ENCODE measurements at regions not wholly inside any gene's neighbourhood (a gene's known extent, or its start where the extent isn't known, plus 50 kb on each side); places are given as distances from the start of the nearest gene placed in this dataset.

- no peaks in the 10 kb centered on the region for H3K9me1 ChIP-seq (ENCODE audit: control insufficient read depth, insufficient read depth, low read length)
- FAIRE-seq = no peak
- no peaks in the 10 kb centered on the region for H3K79me2 ChIP-seq (ENCODE audit: control insufficient read depth, insufficient read depth, low read length)
- ATAC-seq = no peak
- no peaks in the 10 kb centered on the region for H3K4me1 ChIP-seq (replicated peaks in 1 of 2; ENCODE audit: control insufficient read depth in 2 of 2, insufficient read depth in 2 of 2, low read length in 2 of 2)
- H3K36me3 ChIP-seq (ENCODE audit: control insufficient read depth, insufficient read depth, low read length) = no peaks in the 10 kb centered on the region
- H3K27me3 ChIP-seq (ENCODE audit: control insufficient read depth in 2 of 2, insufficient read depth in 2 of 2, low read length in 2 of 2) = no peaks in the 10 kb centered on the region
- no peak overlapping the region for H3K9ac ChIP-seq (ENCODE audit: insufficient read depth in 1 of 2, low read depth in 2 of 2, low read length in 2 of 2)
- no peaks in the 10 kb centered on the region for H3K9me3 ChIP-seq (replicated peaks; ENCODE audit: control insufficient read depth, insufficient read depth, low read depth, low read length)
- intact Hi-C loops (cut with micrococcal nuclease) (no loop called here), in situ Hi-C loops (cut with MboI) (no loop called here)
- no peak overlapping the region for H3K27ac ChIP-seq (ENCODE audit: extremely low read depth, low read depth, low read length)
- TF ChIP-seq HMGN3 (IDR thresholded peaks at IDR 0.05; ENCODE audit: borderline replicate concordance, extremely low read depth, insufficient read length, low read depth, low read length) = no peak
- no peak for TF ChIP-seq PBX2 (CRISPR knock-in tag; IDR thresholded peaks at IDR 0.05; ENCODE audit: low read depth)
- TF ChIP-seq PBX2 (tag; conservative IDR thresholded peaks at IDR 0.05; ENCODE audit: low read depth) = no peak
- TF ChIP-seq ZNF12 (CRISPR knock-in tag; IDR thresholded peaks at IDR 0.05) = no peak
- TF ChIP-seq NFXL1 (CRISPR knock-in tag; IDR thresholded peaks at IDR 0.05) = no peak
- TF ChIP-seq PHF8 (IDR thresholded peaks at IDR 0.05; ENCODE audit: borderline replicate concordance, low read length) = no peak
- no peak for TF ChIP-seq ZNF57 (CRISPR knock-in tag; IDR thresholded peaks at IDR 0.05)
- TF ChIP-seq SAP30 (IDR thresholded peaks at IDR 0.05; ENCODE audit: borderline replicate concordance, insufficient read depth, low read depth, low read length, poor library complexity, severe bottlenecking) = no peak
- no peak for TF ChIP-seq ZKSCAN8 (CRISPR knock-in tag; IDR thresholded peaks at IDR 0.05)
- no peak for TF ChIP-seq ZFPM2 (CRISPR knock-in tag; IDR thresholded peaks at IDR 0.05)
- TF ChIP-seq NFE2 (IDR thresholded peaks at IDR 0.05; ENCODE audit: low read depth) = no peak
- TF ChIP-seq ZBED1 (IDR thresholded peaks at IDR 0.05) = no peak
- ChIA-PET CTCF (ENCODE audit: low intra/inter-chr PET ratio) (no interaction called here), POLR2A (no interaction called here)
- WGBS (ENCODE audit: insufficient coverage, low coverage, missing lambda C conversion rate) = 0% methylated on average over 3 of the region's 3 CpGs
- no peaks in the 10 kb centered on the region for H4K20me1 ChIP-seq (replicated peaks; ENCODE audit: control insufficient read depth, insufficient read depth, low read length)
- no peak overlapping the region for H3K4me2 ChIP-seq (ENCODE audit: insufficient read depth, low read length)
- no TSS peak for BruUV-seq (replicated peaks)
- no peak for DNase-seq (ENCODE audit: extremely low read depth in 1 of 4, low spot score in 3 of 4)
- H2AFZ ChIP-seq (ENCODE audit: low read depth, low read length) = no peak overlapping the region
- no peak overlapping the region for H3K4me3 ChIP-seq
These were observed 290.2 kb upstream of the LRATD1 start for GRCh38 chr2:14342313-14342712.
